ENCODE measurements at regions not wholly inside any gene's neighbourhood (a gene's known extent, or its start where the extent isn't known, plus 50 kb on each side); places are given as distances from the start of the nearest gene placed in this dataset.

GRCh38 chr3:127052121-127052561, 69.2 kb downstream of the PLXNA1 start:
- peaks cover 17% of the 10 kb centered on the region for H3K4me1 ChIP-seq (ENCODE audit: control insufficient read depth, insufficient read depth, low read length)
- H3K4me3 ChIP-seq (ENCODE audit: low read length), result no peak overlapping the region
- no peak overlapping the region for H3K9ac ChIP-seq (ENCODE audit: low read length)
- H3K9me3 ChIP-seq (ENCODE audit: control insufficient read depth, low read length), result no peaks in the 10 kb centered on the region
- H3K36me3 ChIP-seq (ENCODE audit: control insufficient read depth, insufficient read depth, low read length), result no peaks in the 10 kb centered on the region
- H3K27me3 ChIP-seq (ENCODE audit: control insufficient read depth, insufficient read depth, low read length), result no peaks in the 10 kb centered on the region

- Histone ChIP-seq H3K27me3 (ENCODE audit: control insufficient read depth, insufficient read depth, low read length) (no peaks in the 10 kb centered on the region), H3K36me3 (ENCODE audit: control insufficient read depth, insufficient read depth, low read length) (no peaks in the 10 kb centered on the region), H3K9me3 (ENCODE audit: control insufficient read depth, low read length) (no peaks in the 10 kb centered on the region), H3K4me1 (ENCODE audit: control insufficient read depth, insufficient read depth, low read length) (peaks cover 17% of the 10 kb centered on the region), H3K9ac (ENCODE audit: low read length) (no peak overlapping the region), H3K4me3 (ENCODE audit: low read length) (no peak overlapping the region)
Measured at GRCh38 chr3:127053026-127053425, 70.1 kb downstream of the PLXNA1 start.

- Histone ChIP-seq H3K4me3 (ENCODE audit: low read length) (no peak overlapping the region), H3K36me3 (ENCODE audit: control insufficient read depth, insufficient read depth, low read length) (no peaks in the 10 kb centered on the region), H3K9me3 (ENCODE audit: control insufficient read depth, low read length) (no peaks in the 10 kb centered on the region), H3K27me3 (ENCODE audit: control insufficient read depth, insufficient read depth, low read length) (no peaks in the 10 kb centered on the region), H3K4me1 (ENCODE audit: control insufficient read depth, insufficient read depth, low read length) (peaks cover 17% of the 10 kb centered on the region), H3K9ac (ENCODE audit: low read length) (no peak overlapping the region)
Measured at GRCh38 chr3:127053450-127053849, 70.5 kb downstream of the PLXNA1 start.

- no peak overlapping the region for H3K4me3 ChIP-seq (ENCODE audit: low read length)
- no peak overlapping the region for H3K9ac ChIP-seq (ENCODE audit: low read length)
- no peaks in the 10 kb centered on the region for H3K36me3 ChIP-seq (ENCODE audit: control insufficient read depth, insufficient read depth, low read length)
- H3K9me3 ChIP-seq (ENCODE audit: control insufficient read depth, low read length), result no peaks in the 10 kb centered on the region
- H3K4me1 ChIP-seq (ENCODE audit: control insufficient read depth, insufficient read depth, low read length), result peaks cover 17% of the 10 kb centered on the region
- H3K27me3 ChIP-seq (ENCODE audit: control insufficient read depth, insufficient read depth, low read length), result no peaks in the 10 kb centered on the region
Measured at GRCh38 chr3:127053979-127054378, 71.1 kb downstream of the PLXNA1 start.

- peaks cover 17% of the 10 kb centered on the region for H3K4me1 ChIP-seq (ENCODE audit: control insufficient read depth, insufficient read depth, low read length)
- H3K9ac ChIP-seq (ENCODE audit: low read length), result no peak overlapping the region
- H3K36me3 ChIP-seq (ENCODE audit: control insufficient read depth, insufficient read depth, low read length), result no peaks in the 10 kb centered on the region
- no peak overlapping the region for H3K4me3 ChIP-seq (ENCODE audit: low read length)
- no peaks in the 10 kb centered on the region for H3K9me3 ChIP-seq (ENCODE audit: control insufficient read depth, low read length)
- no peaks in the 10 kb centered on the region for H3K27me3 ChIP-seq (ENCODE audit: control insufficient read depth, insufficient read depth, low read length)
Measured at GRCh38 chr3:127056281-127056680, 73.4 kb downstream of the PLXNA1 start.

- Histone ChIP-seq H3K27me3 (ENCODE audit: control insufficient read depth, insufficient read depth, low read length) (no peaks in the 10 kb centered on the region), H3K9ac (ENCODE audit: low read length) (no peak overlapping the region), H3K9me3 (ENCODE audit: control insufficient read depth, low read length) (no peaks in the 10 kb centered on the region), H3K4me1 (ENCODE audit: control insufficient read depth, insufficient read depth, low read length) (peaks cover 11% of the 10 kb centered on the region), H3K36me3 (ENCODE audit: control insufficient read depth, insufficient read depth, low read length) (no peaks in the 10 kb centered on the region), H3K4me3 (ENCODE audit: low read length) (no peak overlapping the region)
Measured at GRCh38 chr3:127056976-127057375, 74.1 kb downstream of the PLXNA1 start.

GRCh38 chr3:127059072-127059471, 76.2 kb downstream of the PLXNA1 start:
- Histone ChIP-seq H3K36me3 (ENCODE audit: control insufficient read depth, insufficient read depth, low read length) (no peaks in the 10 kb centered on the region), H3K4me3 (ENCODE audit: low read length) (no peak overlapping the region), H3K9me3 (ENCODE audit: control insufficient read depth, low read length) (no peaks in the 10 kb centered on the region), H3K4me1 (ENCODE audit: control insufficient read depth, insufficient read depth, low read length) (no peaks in the 10 kb centered on the region), H3K27me3 (ENCODE audit: control insufficient read depth, insufficient read depth, low read length) (no peaks in the 10 kb centered on the region), H3K9ac (ENCODE audit: low read length) (no peak overlapping the region)

GRCh38 chr3:127061641-127062040, 78.7 kb downstream of the PLXNA1 start:
- Histone ChIP-seq H3K36me3 (ENCODE audit: control insufficient read depth, insufficient read depth, low read length) (no peaks in the 10 kb centered on the region), H3K4me3 (ENCODE audit: low read length) (no peak overlapping the region), H3K4me1 (ENCODE audit: control insufficient read depth, insufficient read depth, low read length) (no peaks in the 10 kb centered on the region), H3K9me3 (ENCODE audit: control insufficient read depth, low read length) (no peaks in the 10 kb centered on the region), H3K27me3 (ENCODE audit: control insufficient read depth, insufficient read depth, low read length) (no peaks in the 10 kb centered on the region), H3K9ac (ENCODE audit: low read length) (no peak overlapping the region)

GRCh38 chr3:127062926-127063325, 80.0 kb downstream of the PLXNA1 start:
- Histone ChIP-seq H3K9ac (ENCODE audit: low read length) (no peak overlapping the region), H3K36me3 (ENCODE audit: control insufficient read depth, insufficient read depth, low read length) (no peaks in the 10 kb centered on the region), H3K4me1 (ENCODE audit: control insufficient read depth, insufficient read depth, low read length) (no peaks in the 10 kb centered on the region), H3K4me3 (ENCODE audit: low read length) (no peak overlapping the region), H3K9me3 (ENCODE audit: control insufficient read depth, low read length) (no peaks in the 10 kb centered on the region), H3K27me3 (ENCODE audit: control insufficient read depth, insufficient read depth, low read length) (no peaks in the 10 kb centered on the region)

GRCh38 chr3:127063916-127064315, 81.0 kb downstream of the PLXNA1 start:
- Histone ChIP-seq H3K4me1 (ENCODE audit: control insufficient read depth, insufficient read depth, low read length) (no peaks in the 10 kb centered on the region), H3K4me3 (ENCODE audit: low read length) (no peak overlapping the region), H3K9me3 (ENCODE audit: control insufficient read depth, low read length) (no peaks in the 10 kb centered on the region), H3K36me3 (ENCODE audit: control insufficient read depth, insufficient read depth, low read length) (no peaks in the 10 kb centered on the region), H3K9ac (ENCODE audit: low read length) (no peak overlapping the region), H3K27me3 (ENCODE audit: control insufficient read depth, insufficient read depth, low read length) (no peaks in the 10 kb centered on the region)

GRCh38 chr3:127064391-127065137, 81.6 kb downstream of the PLXNA1 start:
- Histone ChIP-seq H3K9me3 (ENCODE audit: control insufficient read depth, low read length) (no peaks in the 10 kb centered on the region), H3K9ac (ENCODE audit: low read length) (no peak overlapping the region), H3K4me3 (ENCODE audit: low read length) (no peak overlapping the region), H3K36me3 (ENCODE audit: control insufficient read depth, insufficient read depth, low read length) (no peaks in the 10 kb centered on the region), H3K27me3 (ENCODE audit: control insufficient read depth, insufficient read depth, low read length) (no peaks in the 10 kb centered on the region), H3K4me1 (ENCODE audit: control insufficient read depth, insufficient read depth, low read length) (no peaks in the 10 kb centered on the region)

GRCh38 chr3:127065138-127065427, 82.2 kb downstream of the PLXNA1 start:
- no peak overlapping the region for H3K4me3 ChIP-seq (ENCODE audit: low read length)
- H3K4me1 ChIP-seq (ENCODE audit: control insufficient read depth, insufficient read depth, low read length), result no peaks in the 10 kb centered on the region
- H3K9me3 ChIP-seq (ENCODE audit: control insufficient read depth, low read length), result no peaks in the 10 kb centered on the region
- no peaks in the 10 kb centered on the region for H3K36me3 ChIP-seq (ENCODE audit: control insufficient read depth, insufficient read depth, low read length)
- H3K27me3 ChIP-seq (ENCODE audit: control insufficient read depth, insufficient read depth, low read length), result no peaks in the 10 kb centered on the region
- H3K9ac ChIP-seq (ENCODE audit: low read length), result no peak overlapping the region
